Breast epithelium (tissue), 4 donors: ENCODE measurements at regions not wholly inside any gene's neighbourhood (a gene's known extent, or its start where the extent isn't known, plus 50 kb on each side); places are given as distances from the start of the nearest gene placed in this dataset.

Source experiments
- DNase-seq, 2 donors: peaks; one replicate each; pipeline ENCODE4 v3.0.0-alpha.2; 2019; ENCODE audit warnings: low spot score in 2 of 2
- H3K27ac ChIP-seq, 2 donors: fragments of 200-600 bp; sonication (generic) in 1 of 2; one replicate each; pipeline ENCODE4 v1.5.1; 2016 to 2019; ENCODE audit warnings: mild to moderate bottlenecking in 1 of 2
- H3K27me3 ChIP-seq, 2 donors: fragments of 200-600 bp; sonication (generic) in 1 of 2; one replicate each; pipeline versions ENCODE4 v1.5.1 to v1.6.0; 2017 to 2019; ENCODE audit warnings: control low read depth in 1 of 2, mild to moderate bottlenecking in 1 of 2
- H3K36me3 ChIP-seq: fragments of 200-600 bp; one replicate; pipeline ENCODE4 v1.5.1; 2019
- H3K4me1 ChIP-seq, 2 donors: fragments of 200-600 bp; sonication (generic); one replicate each; pipeline ENCODE4 v1.5.1; 2016 to 2019; ENCODE audit warnings: control low read depth in 1 of 2
- H3K4me3 ChIP-seq, 3 donors: fragments of 200-600 bp; sonication (generic); 1 replicate in 2 of 3; 2 replicates in 1 of 3; pipeline ENCODE4 v1.5.1; 2016 to 2019; ENCODE audit warnings: mild to moderate bottlenecking in 3 of 3, moderate library complexity in 2 of 3
- H3K9me3 ChIP-seq, 2 donors: fragments of 200-600 bp; sonication (generic) in 1 of 2; one replicate each; pipeline ENCODE4 v1.5.1; 2016 to 2019; ENCODE audit warnings: control low read depth in 1 of 2
- CTCF ChIP-seq, 3 donors: fragments of 450-650 bp; IDR thresholded peaks; one replicate each; pipeline ENCODE4 v1.5.1; 2016 to 2017; ENCODE audit warnings: antibody characterized with exemption in 3 of 3, mild to moderate bottlenecking in 3 of 3, moderate library complexity in 3 of 3
- POLR2A ChIP-seq: fragments of 450-650 bp; IDR thresholded peaks from one replicate; pipeline ENCODE4 v1.6.1; 2016; ENCODE audit warnings: antibody characterized with exemption, mild to moderate bottlenecking, moderate library complexity
- POLR2AphosphoS5 ChIP-seq, 3 donors: sonication (generic); formaldehyde crosslinking; IDR thresholded peaks; one replicate each; pipeline ENCODE4 v1.6.1; 2017; ENCODE audit warnings: antibody characterized with exemption in 3 of 3
- intact Hi-C: fragments of 100-400 bp; cut with DNase I; formaldehyde crosslinking; loops from one replicate; pipeline ENCODE4 v1.15.1; 2023; ENCODE audit warnings: low total_unique reads

GRCh38 chr9:106535439-106535838 is 327.5 kb upstream of the ZNF462 start:
- no peaks in the 10 kb centered on the region for H3K36me3 ChIP-seq
- no peaks in the 10 kb centered on the region for H3K27me3 ChIP-seq
- no peak for TF ChIP-seq POLR2A
- TF ChIP-seq POLR2AphosphoS5 (IDR thresholded peaks at IDR 0.05) = no peak
- TF ChIP-seq CTCF (IDR thresholded peaks at IDR 0.05) = no peak
- H3K9me3 ChIP-seq = no peaks in the 10 kb centered on the region
- H3K4me1 ChIP-seq = no peaks in the 10 kb centered on the region
- H3K27ac ChIP-seq = no peak overlapping the region
- intact Hi-C loops = no loop called here
- no peak for DNase-seq
- no peak overlapping the region for H3K4me3 ChIP-seq

GRCh38 chr9:106557996-106558667 is 304.8 kb upstream of the ZNF462 start:
- H3K4me3 ChIP-seq = no peak overlapping the region
- H3K27me3 ChIP-seq = no peaks in the 10 kb centered on the region
- TF ChIP-seq POLR2A (no peak), POLR2AphosphoS5 (IDR thresholded peaks at IDR 0.05) (no peak), CTCF (IDR thresholded peaks at IDR 0.05) (no peak)
- no peak overlapping the region for H3K27ac ChIP-seq
- peaks cover 5 to 11% of the 10 kb centered on the region in 2 donors for H3K9me3 ChIP-seq
- no peaks in the 10 kb centered on the region for H3K36me3 ChIP-seq
- no peak for DNase-seq
- H3K4me1 ChIP-seq = no peaks in the 10 kb centered on the region
- intact Hi-C loops = loop anchor here (2.0 kb wide), 1 partner anchor 27 kb away; no protein-coding TSS in a partner anchor

- TF ChIP-seq POLR2A (no peak), CTCF (IDR thresholded peaks at IDR 0.05) (no peak), POLR2AphosphoS5 (IDR thresholded peaks at IDR 0.05) (no peak)
These were observed 302.4 kb upstream of the ZNF462 start for GRCh38 chr9:106560540-106560939.

GRCh38 chr9:106575823-106576222 is 287.1 kb upstream of the ZNF462 start:
- Histone ChIP-seq H3K4me1 (no peaks in the 10 kb centered on the region), H3K4me3 (no peak overlapping the region), H3K27ac (no peak overlapping the region), H3K36me3 (no peaks in the 10 kb centered on the region), H3K27me3 (no peaks in the 10 kb centered on the region), H3K9me3 (peaks cover 14 to 23% of the 10 kb centered on the region in 2 donors)
- intact Hi-C loops = no loop called here
- DNase-seq = no peak
- TF ChIP-seq CTCF (IDR thresholded peaks at IDR 0.05) (no peak), POLR2AphosphoS5 (IDR thresholded peaks at IDR 0.05) (no peak), POLR2A (no peak)

More at GRCh38 chr9:106560540-106560939, 302.4 kb upstream of the ZNF462 start:
- intact Hi-C loops = no loop called here
- H3K4me3 ChIP-seq = no peak overlapping the region
- no peaks in the 10 kb centered on the region for H3K4me1 ChIP-seq
- H3K36me3 ChIP-seq = no peaks in the 10 kb centered on the region
- peaks cover 0 to 2% of the 10 kb centered on the region in 2 donors for H3K9me3 ChIP-seq
- H3K27me3 ChIP-seq = no peaks in the 10 kb centered on the region
- no peak for DNase-seq
- no peak overlapping the region for H3K27ac ChIP-seq

GRCh38 chr9:106576232-106576760 is 286.7 kb upstream of the ZNF462 start:
- H3K9me3 ChIP-seq = peaks cover 14 to 18% of the 10 kb centered on the region in 2 donors
- H3K27me3 ChIP-seq = no peaks in the 10 kb centered on the region
- H3K36me3 ChIP-seq = no peaks in the 10 kb centered on the region
- no peak overlapping the region for H3K27ac ChIP-seq
- DNase-seq = no peak
- H3K4me3 ChIP-seq = no peak overlapping the region
- no peak for TF ChIP-seq POLR2AphosphoS5 (IDR thresholded peaks at IDR 0.05)
- TF ChIP-seq POLR2A = no peak
- TF ChIP-seq CTCF (IDR thresholded peaks at IDR 0.05) = no peak
- intact Hi-C loops = no loop called here
- no peaks in the 10 kb centered on the region for H3K4me1 ChIP-seq
